Activated CD4-positive, alpha-beta T cell treated with anti-CD3 and anti-CD28 coated beads, Interleukin-2, amount 50 U/mL, for 16 hours (primary cell): ENCODE measurements at regions not wholly inside any gene's neighbourhood (a gene's known extent, or its start where the extent isn't known, plus 50 kb on each side); places are given as distances from the start of the nearest gene placed in this dataset.

Source experiments
- DNase-seq: peaks from one replicate; pipeline ENCODE4 v3.0.0-alpha.2; 2020

GRCh38 chr20:50380697-50381040, 129.5 kb upstream of the PTPN1 start:
- DNase-seq = no peak

- DNase-seq = no peak
Measured at GRCh38 chr20:50381075-50381732, 129.0 kb upstream of the PTPN1 start.

GRCh38 chr20:50381771-50382593, 128.2 kb upstream of the PTPN1 start:
- peak; percentile 54 for DNase-seq

DNA sequence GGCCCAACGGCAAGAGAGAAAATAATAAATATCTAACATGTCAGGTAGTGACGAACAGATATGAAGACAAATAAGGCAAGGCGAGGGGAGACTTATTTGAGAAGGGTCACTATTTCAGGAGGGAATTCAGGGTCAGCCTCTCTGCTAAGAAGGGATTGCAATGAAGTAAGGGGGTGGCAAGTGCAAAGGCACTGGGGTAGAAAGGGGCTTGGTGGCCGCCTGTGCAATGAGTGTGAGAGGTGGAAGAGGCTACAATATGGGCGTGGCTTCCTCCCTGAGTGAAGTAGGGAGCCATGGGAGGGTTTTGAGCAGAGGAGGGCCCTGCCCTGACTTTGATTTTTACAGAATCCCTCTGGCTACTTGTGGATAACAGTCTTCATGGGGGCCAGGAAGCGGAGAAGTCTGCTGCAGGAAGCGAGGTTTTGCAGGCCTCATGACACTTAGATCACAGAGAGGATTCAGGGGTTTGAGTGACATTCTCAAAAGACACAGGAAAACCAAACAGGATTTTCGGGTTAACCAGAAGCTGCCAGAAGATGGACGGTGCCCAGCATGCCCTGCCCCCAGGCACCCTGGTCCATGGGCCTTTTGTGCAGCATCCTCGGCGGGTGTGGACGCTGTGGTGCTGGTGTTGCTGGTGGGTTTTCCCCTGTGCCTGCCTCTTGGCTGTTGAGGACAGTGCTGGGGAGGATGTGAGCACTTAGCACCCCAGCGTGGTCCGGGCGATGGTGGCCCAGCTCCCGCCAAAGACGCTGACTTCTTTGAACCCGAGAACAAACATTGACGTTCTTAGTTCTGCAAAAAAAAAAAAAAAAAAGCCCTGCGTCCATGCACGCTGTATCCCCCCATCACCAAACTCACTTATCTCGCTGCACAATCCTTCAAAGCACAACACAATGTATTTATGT, 124.2 kb upstream of the PTPN1 start:
- DNase-seq = peak; percentile 87

DNA sequence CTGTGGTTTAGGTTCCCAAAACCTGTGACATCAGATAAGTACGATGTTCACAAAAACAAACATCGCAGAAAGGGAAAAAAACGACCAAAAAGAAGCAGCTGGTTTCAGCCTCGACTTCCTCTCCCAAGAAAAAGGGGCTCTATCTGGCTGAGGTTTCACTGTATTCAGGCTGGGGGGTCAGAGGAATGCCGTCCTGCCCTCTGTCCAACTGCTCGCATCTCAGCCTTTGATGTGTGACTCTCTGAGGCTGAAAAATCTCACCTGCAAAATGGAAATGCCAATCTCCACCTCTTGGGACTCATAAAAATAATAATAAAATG, 123.6 kb upstream of the PTPN1 start:
- DNase-seq = no peak

GRCh38 chr20:50387218-50387995, 122.8 kb upstream of the PTPN1 start:
- DNase-seq = no peak

GRCh38 chr20:50387996-50388332, 122.2 kb upstream of the PTPN1 start:
- peak; percentile 41 for DNase-seq

GRCh38 chr20:50388733-50389437, 121.3 kb upstream of the PTPN1 start:
- no peak for DNase-seq

GRCh38 chr20:50389438-50389807, 120.8 kb upstream of the PTPN1 start:
- no peak for DNase-seq

GRCh38 chr20:50389808-50390684, 120.1 kb upstream of the PTPN1 start:
- DNase-seq = no peak

DNA sequence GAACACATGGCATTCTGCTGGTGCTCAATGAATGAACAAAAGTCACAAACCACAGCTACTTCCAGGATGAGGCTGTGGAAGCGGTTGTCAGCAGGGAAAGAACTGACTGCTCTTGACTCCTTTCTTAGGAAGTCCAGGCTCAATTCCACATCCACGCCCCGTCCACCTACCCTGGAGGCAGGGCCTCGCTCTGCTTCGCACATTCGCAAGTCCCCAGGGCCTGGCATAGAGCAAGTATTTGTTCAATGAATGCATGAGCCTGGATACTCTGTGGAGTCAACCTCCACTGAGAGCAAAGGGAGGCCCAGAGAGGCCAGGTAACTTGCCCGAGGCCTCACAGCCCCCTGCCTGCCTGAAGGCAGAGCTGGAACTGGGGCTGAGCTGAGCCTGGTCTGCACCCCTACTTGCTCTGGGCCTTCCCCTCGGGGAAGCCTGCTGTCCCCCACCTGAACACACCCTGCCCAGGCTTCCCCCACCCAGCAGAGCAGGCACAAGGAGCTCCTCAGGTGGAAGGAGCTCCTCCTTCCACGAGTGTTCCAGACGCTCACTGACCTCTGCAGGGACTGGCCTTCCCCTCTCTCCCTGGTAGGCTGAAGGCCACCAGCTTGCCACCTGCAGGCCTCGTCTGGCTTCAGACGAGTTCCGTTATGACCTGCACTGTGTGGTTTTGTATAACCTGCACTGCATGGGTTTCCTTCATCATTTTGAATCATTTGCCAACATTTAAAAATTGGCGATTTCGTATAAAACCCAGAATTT, 119.3 kb upstream of the PTPN1 start:
- DNase-seq = no peak

DNA sequence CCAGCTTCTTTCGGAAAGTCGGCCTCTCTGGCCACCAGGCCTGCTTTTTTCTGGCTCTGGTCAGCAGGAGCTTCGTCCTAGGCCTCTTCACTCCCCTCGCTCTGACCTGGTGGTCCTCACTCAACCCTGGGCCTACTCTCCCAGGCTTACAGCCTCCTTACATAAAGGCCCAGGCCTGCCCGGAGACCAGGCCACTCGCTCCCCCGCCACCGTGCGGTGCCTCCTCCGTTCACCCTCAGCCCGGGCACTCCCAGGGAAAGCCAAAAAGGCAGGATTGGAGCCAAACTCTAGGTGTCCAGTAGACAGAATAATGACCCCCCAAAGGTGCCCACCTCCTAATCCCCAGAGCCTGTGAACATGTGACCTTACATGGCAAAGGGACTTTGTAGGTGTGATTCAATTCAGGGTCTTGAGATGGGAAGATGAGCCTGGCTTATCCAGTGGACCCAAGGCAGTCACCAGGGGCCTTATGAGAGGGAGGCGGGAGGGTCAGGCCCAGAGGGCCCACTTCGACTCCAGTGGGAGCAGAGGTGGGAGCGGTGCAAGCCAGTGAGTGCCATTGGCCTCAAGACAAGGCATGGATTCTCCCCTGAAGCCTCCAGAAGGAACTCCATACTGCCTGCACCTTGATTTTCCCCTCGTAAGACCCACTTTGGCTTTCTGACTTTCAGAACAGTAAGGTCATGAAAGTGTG, 118.6 kb upstream of the PTPN1 start:
- no peak for DNase-seq

DNA sequence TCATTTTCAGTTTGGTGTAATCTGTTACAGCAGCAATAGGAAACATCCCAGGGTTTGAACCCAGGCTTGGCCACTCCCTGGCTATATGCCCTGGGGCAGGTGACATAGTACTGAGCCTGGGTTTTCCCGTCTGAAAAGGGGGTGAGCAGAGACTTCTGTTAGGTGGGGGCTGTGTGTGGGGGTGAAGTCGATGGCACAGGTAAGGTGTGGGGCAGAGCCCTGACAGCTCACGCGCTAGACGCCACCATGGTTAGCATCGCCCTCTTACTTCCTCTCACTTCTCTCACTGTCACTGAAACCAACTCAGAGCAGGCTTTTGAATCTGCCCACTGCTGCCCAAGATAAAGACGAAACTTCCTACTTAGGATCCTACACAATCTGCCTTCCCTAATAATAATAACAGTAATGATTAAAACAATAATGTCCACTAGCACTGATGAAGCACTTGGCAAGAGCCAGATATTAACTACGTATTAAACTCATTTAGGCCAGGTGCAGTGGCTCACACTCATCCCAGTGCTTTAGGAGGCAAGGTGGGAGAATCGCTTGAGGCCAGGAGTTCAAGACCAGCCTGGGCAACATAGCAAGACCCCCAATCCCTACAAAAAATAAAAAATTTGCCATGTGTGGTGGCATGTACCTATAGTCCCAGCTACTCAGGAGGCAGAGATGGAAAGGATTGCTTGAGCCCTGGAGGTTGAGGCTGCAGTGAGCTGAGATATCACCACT, 117.9 kb upstream of the PTPN1 start:
- no peak for DNase-seq

GRCh38 chr20:50393242-50393641, 116.9 kb upstream of the PTPN1 start:
- no peak for DNase-seq

DNA sequence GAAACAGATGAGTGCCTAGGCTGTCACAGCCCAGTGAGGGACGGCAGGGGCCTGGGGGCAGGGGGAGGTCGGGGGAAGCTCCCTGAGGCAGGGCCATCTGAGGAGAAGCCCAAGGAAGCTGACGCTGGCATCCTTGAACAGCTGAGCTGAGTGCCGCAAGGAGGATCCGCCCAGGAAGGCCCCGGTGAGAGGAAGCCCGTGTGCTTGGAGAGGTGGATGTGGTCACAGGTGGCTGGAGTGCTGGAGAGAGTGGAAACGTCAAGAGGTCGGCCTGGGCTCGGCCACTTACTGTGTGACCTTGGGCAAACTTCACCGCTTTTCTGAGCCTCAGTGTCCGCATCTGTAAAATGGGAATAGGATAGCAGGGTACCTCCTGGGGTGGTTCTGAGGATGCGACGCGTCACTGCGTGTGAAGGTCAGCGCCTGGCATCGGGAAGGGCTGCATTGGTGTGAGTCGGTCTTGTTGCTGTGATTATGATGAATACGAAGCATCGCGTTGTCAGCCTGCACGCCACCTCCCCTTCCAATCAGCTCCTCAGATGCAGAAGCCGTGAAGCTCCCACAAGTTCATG, 116.1 kb upstream of the PTPN1 start:
- DNase-seq = no peak

- DNase-seq = no peak
Measured at GRCh38 chr20:50394569-50394968, 115.6 kb upstream of the PTPN1 start.

GRCh38 chr20:50395251-50395729, 114.9 kb upstream of the PTPN1 start:
- no peak for DNase-seq

- DNase-seq = no peak
Measured at GRCh38 chr20:50395914-50396488, 114.2 kb upstream of the PTPN1 start.
